Thyroid gland (tissue), 4 donors: ENCODE measurements at regions not wholly inside any gene's neighbourhood (a gene's known extent, or its start where the extent isn't known, plus 50 kb on each side); places are given as distances from the start of the nearest gene placed in this dataset.

Experiments
- CTCF ChIP-seq, 6 experiments: fragments of 200-600 bp in 3 of 6; fragments of 450-650 bp in 3 of 6; sonication (generic) in 3 of 6; IDR thresholded peaks; one replicate each; pipeline ENCODE4 v1.5.1; 2016 to 2019; ENCODE audit warnings: antibody characterized with exemption in 6 of 6, mild to moderate bottlenecking in 2 of 6, inconsistent platforms in 1 of 6, moderate library complexity in 1 of 6
- POLR2A ChIP-seq, 2 donors: fragments of 450-650 bp; IDR thresholded peaks; one replicate each; pipeline ENCODE4 v1.6.1; 2017; ENCODE audit warnings: antibody characterized with exemption in 2 of 2, mild to moderate bottlenecking in 2 of 2, moderate library complexity in 1 of 2

DNA sequence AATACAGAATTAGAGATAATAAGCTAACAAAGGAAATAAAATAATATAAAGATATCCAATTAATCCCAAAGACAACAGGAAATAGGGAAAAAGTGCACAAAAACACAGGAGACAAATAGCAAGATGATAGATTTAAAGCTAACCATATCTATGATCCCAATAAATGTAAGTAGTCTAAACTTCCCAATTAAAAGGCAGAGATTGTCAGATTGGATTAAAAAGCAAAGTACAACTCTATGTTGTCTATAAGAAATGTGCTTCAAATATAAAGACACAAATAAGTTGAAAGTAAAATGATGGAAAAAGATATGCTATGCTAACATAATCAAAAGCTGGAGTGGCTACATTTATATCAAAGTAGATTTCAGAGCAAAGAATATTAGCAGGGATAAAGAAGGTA lies 133.1 kb upstream of the ATP2B2 start:
- TF ChIP-seq CTCF (IDR thresholded peaks at IDR 0.05), result no peak
- no peak for TF ChIP-seq POLR2A (IDR thresholded peaks at IDR 0.05)
